T-cell (primary cell): ENCODE measurements at regions not wholly inside any gene's neighbourhood (a gene's known extent, or its start where the extent isn't known, plus 50 kb on each side); places are given as distances from the start of the nearest gene placed in this dataset.

Source experiments
- ATAC-seq, 4 experiments: fragments of 200-7000 bp in 3 of 4; fragments of 150-1000 bp in 1 of 4; cut with Tn5 transposase; replicated peaks in 1 of 4; 1 replicate in 3 of 4; 2 replicates in 1 of 4; pipeline ENCODE4 v1.10.0; 2021; ENCODE audit warnings: moderate library complexity in 3 of 4, mild to moderate bottlenecking in 2 of 4, moderate number of reproducible peaks in 1 of 4
- CTCF ChIA-PET, 2 donors: fragments of 300-600 bp; sonication (Branson Sonifier 250); formaldehyde crosslinking; loops; one replicate each; lab custom pipeline; 2022; ENCODE audit warnings: antibody characterized with exemption in 2 of 2; lab: Charles Lee
- POLR2A ChIA-PET, 2 donors: fragments of 300-600 bp; sonication (Branson Sonifier 250); formaldehyde crosslinking; loops; one replicate each; lab custom pipeline; 2022; ENCODE audit warnings: antibody characterized with exemption in 2 of 2; lab: Charles Lee
- DNase-seq, 35 experiments: peaks; one replicate each; pipeline versions ENCODE4 v3.0.0 to v3.0.0-alpha.2; 2013 to 2023
- H3K27ac ChIP-seq: one replicate; pipeline ENCODE4 v1.5.1; 2013; ENCODE audit warnings: low read length
- H3K27me3 ChIP-seq, 2 experiments: replicated peaks in 1 of 2; 1 replicate in 1 of 2; 2 replicates in 1 of 2; pipeline versions ENCODE4 v1.6.1 to v1.7.0; 2013; ENCODE audit warnings: low read length in 1 of 2, mixed read lengths in 1 of 2; ENCODE audit not compliant: control insufficient read depth in 2 of 2, insufficient read depth in 2 of 2; ENCODE audit errors: extremely low read depth in 1 of 2
- H3K36me3 ChIP-seq, 2 donors: 1 replicate in 1 of 2; 2 replicates in 1 of 2; pipeline versions ENCODE4 v1.6.1 to v1.7.0; 2013; ENCODE audit warnings: low read length in 1 of 2; ENCODE audit not compliant: control insufficient read depth in 2 of 2, insufficient read depth in 1 of 2; ENCODE audit errors: extremely low read depth in 1 of 2
- H3K4me1 ChIP-seq, 2 experiments: 1 replicate in 1 of 2; 2 replicates in 1 of 2; pipeline versions ENCODE4 v1.6.1 to v1.7.0; 2013; ENCODE audit warnings: low read length in 2 of 2, mixed read lengths in 1 of 2; ENCODE audit not compliant: insufficient read depth in 2 of 2, control insufficient read depth in 1 of 2; ENCODE audit errors: extremely low read depth in 1 of 2
- H3K4me3 ChIP-seq, 2 donors: 1 replicate in 1 of 2; 2 replicates in 1 of 2; pipeline versions ENCODE4 v1.5.1 to v1.7.0; 2013; ENCODE audit warnings: mild to moderate bottlenecking in 2 of 2, low read length in 1 of 2, moderate library complexity in 1 of 2; ENCODE audit not compliant: control insufficient read depth in 1 of 2; ENCODE audit errors: extremely low read depth in 1 of 2
- H3K9me3 ChIP-seq: 2 replicates; pipeline ENCODE4 v1.7.0; 2013
- H3K27ac Mint-ChIP-seq, 2 donors: one replicate each; pipeline ENCODE4 v1.8.0; 2020 to 2021; ENCODE audit warnings: mild to moderate bottlenecking in 2 of 2, mixed read lengths in 2 of 2
- H3K27me3 Mint-ChIP-seq, 2 donors: one replicate each; pipeline ENCODE4 v1.8.0; 2021 to 2022; ENCODE audit warnings: mixed read lengths in 2 of 2
- H3K36me3 Mint-ChIP-seq: one replicate; pipeline ENCODE4 v1.8.0; 2021; ENCODE audit warnings: mixed read lengths
- H3K4me1 Mint-ChIP-seq, 3 donors: one replicate each; pipeline ENCODE4 v1.8.0; 2020 to 2022; ENCODE audit warnings: mixed read lengths in 3 of 3, mild to moderate bottlenecking in 1 of 3
- H3K4me3 Mint-ChIP-seq, 3 donors: one replicate each; pipeline ENCODE4 v1.8.0; 2020 to 2022; ENCODE audit warnings: mild to moderate bottlenecking in 3 of 3, mixed read lengths in 3 of 3, moderate library complexity in 3 of 3
- H3K9me3 Mint-ChIP-seq, 3 donors: one replicate each; pipeline ENCODE4 v1.8.0; 2020 to 2022; ENCODE audit warnings: mixed read lengths in 3 of 3
- WGBS: methylation state at CpG from one replicate; pipeline ENCODE4 v1.1.5; 2013; ENCODE audit warnings: missing lambda C conversion rate; ENCODE audit not compliant: insufficient coverage; 5-methylcytosine and 5-hydroxymethylcytosine counted together

DNA sequence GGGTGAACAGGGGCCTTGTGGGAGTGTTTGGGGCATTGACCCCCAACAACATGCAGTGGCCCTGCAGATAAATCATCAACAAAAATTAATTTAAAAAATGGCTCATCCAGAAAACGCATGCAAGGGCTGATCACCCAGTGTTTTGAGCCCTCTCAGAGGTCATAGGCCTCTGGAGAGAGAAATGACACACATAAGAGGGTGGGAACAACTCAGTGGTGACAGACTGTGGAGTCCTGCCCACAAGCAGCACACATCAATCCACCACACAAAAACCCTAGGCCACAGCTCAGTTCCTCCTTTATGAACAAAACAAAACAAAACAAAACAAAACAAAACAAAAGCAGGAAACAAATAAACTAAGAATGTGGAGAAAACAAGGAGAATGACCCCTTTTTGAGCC lies 351.7 kb upstream of the SPHKAP start:
- POLR2A ChIA-PET = no interaction called here
- H3K27me3 ChIP-seq = no peaks in the 10 kb centered on the region

DNA sequence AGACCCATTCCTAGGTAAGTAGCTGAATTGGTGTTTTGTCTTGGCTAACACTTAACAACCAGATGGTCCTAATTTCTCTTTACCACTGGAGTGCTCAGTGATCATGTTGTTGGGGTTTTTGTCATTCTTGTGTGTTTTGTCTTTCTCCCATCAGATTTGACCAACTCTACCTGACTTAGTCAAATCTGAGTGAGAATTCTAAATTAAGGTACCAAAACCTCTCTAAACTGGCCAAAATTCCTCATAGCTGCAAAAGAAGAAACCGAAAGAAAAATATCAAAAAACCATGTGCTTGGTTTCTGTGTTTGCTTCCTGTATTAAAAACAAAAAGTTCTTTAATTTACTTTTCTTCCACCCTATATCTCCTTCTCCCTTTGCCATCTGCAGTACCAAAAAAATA lies 350.7 kb upstream of the SPHKAP start:
- Mint-ChIP-seq H3K4me3 (no peak overlapping the region), H3K27me3 (no peaks in the 10 kb centered on the region), H3K9me3 (peaks cover 3 to 16% (median 16%) of the 10 kb centered on the region in 3 donors), H3K4me1 (no peaks in the 10 kb centered on the region), H3K27ac (no peak overlapping the region), H3K36me3 (no peaks in the 10 kb centered on the region)
- no peaks in the 10 kb centered on the region for H3K4me1 ChIP-seq
- CTCF ChIA-PET = no interaction called here
- no peaks in the 10 kb centered on the region for H3K36me3 ChIP-seq
- ATAC-seq (no peak), DNase-seq (no peak)
- POLR2A ChIA-PET = no interaction called here
- H3K4me3 ChIP-seq = no peak overlapping the region
- H3K27ac ChIP-seq = no peak overlapping the region
- no peaks in the 10 kb centered on the region for H3K27me3 ChIP-seq
- H3K9me3 ChIP-seq = no peaks in the 10 kb centered on the region
- no CpG with 5 or more reads among the region's 1 CpG for WGBS

More for the DNA sequence above, 351.7 kb upstream of the SPHKAP start:
- H3K9me3 Mint-ChIP-seq = peaks cover 3 to 16% (median 16%) of the 10 kb centered on the region in 3 donors
- ATAC-seq (no peak), DNase-seq (no peak)
- no peaks in the 10 kb centered on the region for H3K4me1 ChIP-seq
- H3K27me3 Mint-ChIP-seq = no peaks in the 10 kb centered on the region
- CTCF ChIA-PET = no interaction called here
- no peaks in the 10 kb centered on the region for H3K36me3 ChIP-seq
- H3K4me1 Mint-ChIP-seq = no peaks in the 10 kb centered on the region
- no peak overlapping the region for H3K4me3 ChIP-seq
- WGBS = no CpG with 5 or more reads among the region's 1 CpG
- H3K27ac Mint-ChIP-seq = no peak overlapping the region
- H3K9me3 ChIP-seq = no peaks in the 10 kb centered on the region
- no peak overlapping the region for H3K27ac ChIP-seq
- no peak overlapping the region for H3K4me3 Mint-ChIP-seq
- no peaks in the 10 kb centered on the region for H3K36me3 Mint-ChIP-seq

- no peaks in the 10 kb centered on the region for H3K27me3 Mint-ChIP-seq
- ATAC-seq = no peak
- Histone ChIP-seq H3K27me3 (no peaks in the 10 kb centered on the region), H3K4me3 (no peak overlapping the region), H3K4me1 (no peaks in the 10 kb centered on the region), H3K27ac (no peak overlapping the region), H3K36me3 (no peaks in the 10 kb centered on the region), H3K9me3 (no peaks in the 10 kb centered on the region)
- POLR2A ChIA-PET = no interaction called here
- CTCF ChIA-PET = no interaction called here
- no peaks in the 10 kb centered on the region for H3K4me1 Mint-ChIP-seq
- no CpG with 5 or more reads among the region's 3 CpGs for WGBS
- H3K36me3 Mint-ChIP-seq = no peaks in the 10 kb centered on the region
- H3K4me3 Mint-ChIP-seq = no peak overlapping the region
- DNase-seq = no peak
- H3K27ac Mint-ChIP-seq = no peak overlapping the region
- peaks cover 2 to 3% (median 3%) of the 10 kb centered on the region in 3 donors for H3K9me3 Mint-ChIP-seq
Observed at GRCh38 chr2:228527197-228527881, 345.9 kb upstream of the SPHKAP start.

DNA sequence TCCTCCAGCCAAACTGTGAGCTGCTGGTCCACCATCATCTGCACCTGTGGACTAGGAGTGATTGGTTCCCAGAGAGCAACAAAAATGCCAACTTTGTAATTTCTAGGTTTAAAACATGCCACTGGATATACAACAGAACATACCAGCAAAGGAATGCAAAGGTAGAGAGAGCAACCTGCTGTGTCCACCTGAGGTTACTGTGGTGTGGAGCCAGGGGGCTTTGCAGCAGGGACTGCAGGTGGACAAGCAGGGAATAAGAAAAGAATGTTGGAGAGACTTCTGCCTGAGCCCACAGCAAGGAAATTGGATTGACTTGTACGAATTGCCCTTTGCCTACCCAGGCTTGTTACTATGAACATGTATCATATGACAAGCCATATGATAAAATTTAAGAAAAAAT lies 345.2 kb upstream of the SPHKAP start:
- no peaks in the 10 kb centered on the region for H3K27me3 Mint-ChIP-seq
- no peak for ATAC-seq
- Histone ChIP-seq H3K4me1 (no peaks in the 10 kb centered on the region), H3K4me3 (no peak overlapping the region), H3K9me3 (no peaks in the 10 kb centered on the region), H3K27ac (no peak overlapping the region), H3K36me3 (no peaks in the 10 kb centered on the region), H3K27me3 (no peaks in the 10 kb centered on the region)
- H3K4me1 Mint-ChIP-seq = no peaks in the 10 kb centered on the region
- H3K36me3 Mint-ChIP-seq = no peaks in the 10 kb centered on the region
- H3K9me3 Mint-ChIP-seq = peaks cover 3 to 7% (median 4%) of the 10 kb centered on the region in 3 donors
- no peak overlapping the region for H3K4me3 Mint-ChIP-seq
- ChIA-PET CTCF (no interaction called here), POLR2A (no interaction called here)
- H3K27ac Mint-ChIP-seq = no peak overlapping the region
- no peak for DNase-seq
- no CpG with 5 or more reads among the region's 1 CpG for WGBS

- peaks cover 0 to 19% (median 2%) of the 10 kb centered on the region in 3 donors for H3K9me3 Mint-ChIP-seq
- H3K4me1 Mint-ChIP-seq = no peaks in the 10 kb centered on the region
- Histone ChIP-seq H3K27ac (no peak overlapping the region), H3K4me1 (no peaks in the 10 kb centered on the region), H3K4me3 (no peak overlapping the region), H3K9me3 (no peaks in the 10 kb centered on the region), H3K27me3 (no peaks in the 10 kb centered on the region), H3K36me3 (no peaks in the 10 kb centered on the region)
- H3K27ac Mint-ChIP-seq = no peak overlapping the region
- H3K36me3 Mint-ChIP-seq = no peaks in the 10 kb centered on the region
- no peaks in the 10 kb centered on the region for H3K27me3 Mint-ChIP-seq
- no CpG with 5 or more reads among the region's 3 CpGs for WGBS
- POLR2A ChIA-PET = no interaction called here
- H3K4me3 Mint-ChIP-seq = no peak overlapping the region
- DNase-seq (no peak), ATAC-seq (no peak)
- CTCF ChIA-PET = no interaction called here
Observed at GRCh38 chr2:228522977-228523376, 341.5 kb upstream of the SPHKAP start.

DNA sequence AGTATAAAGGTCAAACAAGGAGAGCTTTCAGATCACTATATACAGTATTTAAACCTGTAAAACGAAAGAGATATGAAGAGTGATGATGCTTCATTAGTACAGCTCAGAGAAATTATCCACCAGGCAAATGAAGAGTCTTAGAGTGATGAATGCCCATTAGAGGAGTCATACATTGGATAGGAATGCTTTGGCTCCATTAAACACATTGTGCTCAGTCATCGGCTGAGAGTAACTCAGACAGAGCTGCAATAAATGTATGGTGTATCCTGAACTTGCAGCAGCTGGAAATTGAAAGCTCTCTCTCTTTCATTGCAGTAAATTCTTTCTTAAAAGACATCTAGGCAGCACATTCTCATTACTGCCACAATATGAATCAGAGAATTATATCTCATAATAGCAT lies 340.8 kb upstream of the SPHKAP start:
- Mint-ChIP-seq H3K4me3 (no peak overlapping the region), H3K4me1 (no peaks in the 10 kb centered on the region), H3K27me3 (no peaks in the 10 kb centered on the region), H3K27ac (no peak overlapping the region), H3K36me3 (no peaks in the 10 kb centered on the region), H3K9me3 (peaks cover 2 to 19% (median 5%) of the 10 kb centered on the region in 3 donors)
- H3K36me3 ChIP-seq = no peaks in the 10 kb centered on the region
- DNase-seq (no peak), ATAC-seq (no peak)
- WGBS = no CpG with 5 or more reads among the region's 2 CpGs
- CTCF ChIA-PET = no interaction called here
- H3K4me1 ChIP-seq = no peaks in the 10 kb centered on the region
- no peaks in the 10 kb centered on the region for H3K9me3 ChIP-seq
- no peak overlapping the region for H3K4me3 ChIP-seq
- no peak overlapping the region for H3K27ac ChIP-seq
- POLR2A ChIA-PET = no interaction called here
- no peaks in the 10 kb centered on the region for H3K27me3 ChIP-seq

GRCh38 chr2:228519561-228519960 lies 338.1 kb upstream of the SPHKAP start:
- no peak for DNase-seq
- H3K27me3 Mint-ChIP-seq = no peaks in the 10 kb centered on the region
- no peaks in the 10 kb centered on the region for H3K4me1 ChIP-seq

More at GRCh38 chr2:228519561-228519960, 338.1 kb upstream of the SPHKAP start:
- ChIA-PET POLR2A (no interaction called here), CTCF (no interaction called here)
- no peak for ATAC-seq
- no peak overlapping the region for H3K27ac Mint-ChIP-seq
- Histone ChIP-seq H3K27me3 (no peaks in the 10 kb centered on the region), H3K36me3 (no peaks in the 10 kb centered on the region), H3K4me3 (no peak overlapping the region), H3K9me3 (no peaks in the 10 kb centered on the region), H3K27ac (no peak overlapping the region)
- H3K9me3 Mint-ChIP-seq = peaks cover 2 to 25% (median 5%) of the 10 kb centered on the region in 3 donors
- H3K4me1 Mint-ChIP-seq = no peaks in the 10 kb centered on the region
- no peaks in the 10 kb centered on the region for H3K36me3 Mint-ChIP-seq
- H3K4me3 Mint-ChIP-seq = no peak overlapping the region
